Mesothelial cell of epicardium (in vitro differentiated cells): ENCODE measurements at regions not wholly inside any gene's neighbourhood (a gene's known extent, or its start where the extent isn't known, plus 50 kb on each side); places are given as distances from the start of the nearest gene placed in this dataset.

Experiments
- DNase-seq, 2 experiments: peaks; one replicate each; pipeline ENCODE4 v3.0.0; 2021; ENCODE audit warnings: low spot score in 2 of 2; ENCODE audit not compliant: unreplicated experiment in 2 of 2
- H3K27ac Mint-ChIP-seq: 2 replicates; pipeline ENCODE4 v1.8.0; 2021; ENCODE audit warnings: mixed read lengths
- H3K27me3 Mint-ChIP-seq: 2 replicates; pipeline ENCODE4 v1.8.0; 2021; ENCODE audit warnings: low read depth, mixed read lengths
- H3K36me3 Mint-ChIP-seq: 2 replicates; pipeline ENCODE4 v1.8.0; 2021; ENCODE audit warnings: mixed read lengths
- H3K4me1 Mint-ChIP-seq: 2 replicates; pipeline ENCODE4 v1.8.0; 2021; ENCODE audit warnings: mixed read lengths
- H3K4me3 Mint-ChIP-seq: 2 replicates; pipeline ENCODE4 v1.8.0; 2021; ENCODE audit warnings: mild to moderate bottlenecking, moderate library complexity, mixed read lengths
- H3K9me3 Mint-ChIP-seq: 2 replicates; pipeline ENCODE4 v1.8.0; 2021; ENCODE audit warnings: mixed read lengths
- CTCF ChIP-seq: fragments of 200-600 bp; sonication (generic); IDR thresholded peaks from one replicate; pipeline ENCODE4 v1.5.0; 2021; ENCODE audit warnings: antibody characterized with exemption; ENCODE audit not compliant: unreplicated experiment

GRCh38 chr1:214216021-214216420 lies 64.9 kb upstream of the SMYD2 start:
- peaks cover 4% of the 10 kb centered on the region for H3K27me3 Mint-ChIP-seq
- H3K9me3 Mint-ChIP-seq: no peaks in the 10 kb centered on the region
- H3K27ac Mint-ChIP-seq: no peak overlapping the region
- peaks cover 6% of the 10 kb centered on the region for H3K4me1 Mint-ChIP-seq
- no peaks in the 10 kb centered on the region for H3K36me3 Mint-ChIP-seq
- DNase-seq: no peak
- no peak overlapping the region for H3K4me3 Mint-ChIP-seq
- no peak for TF ChIP-seq CTCF

DNA sequence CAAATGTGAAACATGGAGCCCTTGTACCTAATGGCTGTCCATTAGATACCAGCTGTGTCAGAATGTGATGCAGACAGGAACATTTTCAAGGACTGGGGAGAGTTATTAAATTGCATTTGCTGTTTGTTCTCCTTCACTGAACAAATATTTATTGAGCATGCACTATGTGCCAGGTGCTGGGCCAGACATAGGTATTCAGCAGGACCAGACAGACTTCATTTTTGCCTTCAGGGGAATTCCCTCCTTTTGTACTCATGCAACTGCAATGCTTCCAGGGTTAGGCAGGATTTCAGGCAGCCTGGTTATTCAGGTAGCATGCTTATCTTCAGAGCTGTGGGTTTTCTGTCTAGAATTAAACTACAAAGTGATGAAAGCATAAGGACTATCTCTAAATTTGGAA lies 64.2 kb upstream of the SMYD2 start:
- no peak for TF ChIP-seq CTCF
- peaks cover 5% of the 10 kb centered on the region for H3K27me3 Mint-ChIP-seq
- no peaks in the 10 kb centered on the region for H3K9me3 Mint-ChIP-seq
- no peak overlapping the region for H3K27ac Mint-ChIP-seq
- no peak overlapping the region for H3K4me3 Mint-ChIP-seq
- no peak for DNase-seq
- H3K4me1 Mint-ChIP-seq: peaks cover 6% of the 10 kb centered on the region
- H3K36me3 Mint-ChIP-seq: no peaks in the 10 kb centered on the region

DNA sequence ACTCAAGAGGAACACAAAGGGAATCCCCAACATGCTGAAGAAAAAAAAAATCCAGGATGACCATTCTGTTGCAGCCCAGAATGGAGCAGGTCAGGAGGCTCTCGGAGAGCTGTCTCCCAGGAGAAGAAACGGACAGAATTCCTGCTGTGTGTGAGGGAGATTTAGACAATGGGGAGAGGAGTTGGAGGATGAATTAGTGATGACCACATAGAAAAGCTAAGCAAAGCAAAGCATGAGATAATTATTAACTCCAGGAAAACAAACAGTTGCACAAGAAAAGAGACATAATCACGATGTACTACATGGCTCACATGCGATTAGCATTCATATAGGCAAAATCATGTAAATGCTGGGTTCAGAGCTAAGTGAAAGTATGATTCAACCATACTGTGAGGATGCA lies 61.1 kb upstream of the SMYD2 start:
- Mint-ChIP-seq H3K4me3 (no peak overlapping the region), H3K36me3 (no peaks in the 10 kb centered on the region), H3K4me1 (peaks cover 9% of the 10 kb centered on the region), H3K27me3 (peaks cover 1% of the 10 kb centered on the region), H3K9me3 (no peaks in the 10 kb centered on the region), H3K27ac (no peak overlapping the region)
- DNase-seq: no peak
- no peak for TF ChIP-seq CTCF

DNA sequence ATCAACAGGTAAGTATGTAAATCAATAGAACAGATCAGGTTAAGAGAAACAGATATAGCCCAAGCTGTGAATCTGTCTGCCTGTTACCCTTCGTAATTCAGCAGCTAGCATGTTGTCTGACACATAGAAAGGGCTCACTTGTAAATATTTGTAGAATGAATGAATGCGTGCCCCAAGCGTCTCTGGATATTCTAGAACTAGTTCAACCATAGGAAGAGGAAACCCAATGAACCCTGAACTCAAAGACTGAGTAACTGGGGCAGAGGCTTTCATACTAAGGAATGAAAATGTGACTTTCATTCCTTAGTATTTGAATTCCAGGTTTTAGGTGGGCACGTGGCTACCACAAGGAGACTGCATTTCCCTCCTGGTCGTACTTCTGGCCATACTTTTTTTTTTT lies 60.1 kb upstream of the SMYD2 start:
- no peak for TF ChIP-seq CTCF
- Mint-ChIP-seq H3K27ac (no peak overlapping the region), H3K4me1 (peaks cover 14% of the 10 kb centered on the region), H3K4me3 (no peak overlapping the region), H3K9me3 (no peaks in the 10 kb centered on the region), H3K36me3 (no peaks in the 10 kb centered on the region), H3K27me3 (peaks cover 1% of the 10 kb centered on the region)
- no peak for DNase-seq

DNA sequence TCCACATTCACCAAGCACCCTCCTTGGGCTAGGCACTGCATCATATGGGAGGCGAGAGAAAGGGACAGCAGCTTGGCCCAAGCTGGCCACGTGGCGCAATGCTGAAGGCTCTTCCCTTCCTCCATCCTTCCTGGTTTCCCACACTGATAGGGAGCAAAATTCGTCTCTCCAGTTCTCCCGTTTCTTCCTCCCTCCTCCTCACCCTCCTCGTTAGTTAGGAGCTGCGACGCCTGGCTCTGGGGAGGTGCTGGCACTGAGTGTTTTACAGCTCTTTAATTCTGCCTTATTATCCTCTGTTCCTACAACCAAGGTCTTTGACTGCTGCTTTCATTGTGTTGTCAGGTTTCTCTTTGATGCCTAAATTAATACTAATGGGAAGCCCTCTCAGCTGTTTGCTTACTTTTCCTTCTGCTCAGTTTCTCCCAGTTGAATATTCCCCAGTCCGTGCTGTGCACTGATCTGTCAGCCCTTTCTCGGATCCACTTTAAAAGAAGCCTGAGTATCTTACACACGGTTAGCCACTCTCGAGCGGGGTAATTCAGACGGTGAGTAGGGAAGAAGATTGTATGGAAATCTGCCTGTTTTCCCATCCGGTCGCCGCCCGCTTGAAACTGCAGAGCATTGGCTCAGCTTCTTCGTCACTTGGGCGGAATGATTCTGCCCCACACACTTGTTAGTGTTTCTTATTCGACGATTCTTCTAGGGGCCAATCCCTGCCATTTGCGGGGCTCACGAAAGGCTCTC lies 56.2 kb upstream of the SMYD2 start:
- H3K27ac Mint-ChIP-seq: peak overlapping the region; percentile 33
- no peak for DNase-seq
- no peaks in the 10 kb centered on the region for H3K9me3 Mint-ChIP-seq
- H3K4me1 Mint-ChIP-seq: peaks cover 14% of the 10 kb centered on the region
- H3K36me3 Mint-ChIP-seq: no peaks in the 10 kb centered on the region
- no peak for TF ChIP-seq CTCF
- H3K4me3 Mint-ChIP-seq: peak overlapping the region; percentile 57
- peaks cover 1% of the 10 kb centered on the region for H3K27me3 Mint-ChIP-seq
